COLO668 (cell line): ENCODE measurements at regions not wholly inside any gene's neighbourhood (a gene's known extent, or its start where the extent isn't known, plus 50 kb on each side); places are given as distances from the start of the nearest gene placed in this dataset.
A peak's percentile ranks its signal among the peaks of the same experiment; 100 is the strongest.
"Not testable (repeated sequence)": the region's sequence is repeated elsewhere in the genome, so short reads cannot be mapped to it uniquely, and the experiment has no call there.

Experiments used
- DNase-seq: peaks from one replicate; lab custom pipeline; 2025; ENCODE audit not compliant: unreplicated experiment; lab: John Stamatoyannopoulos, UW

GRCh38 chr22:48075604-48076003, 1313.2 kb downstream of the TBC1D22A start:
- DNase-seq = no peak

GRCh38 chr22:48072777-48073176, 1310.3 kb downstream of the TBC1D22A start:
- no peak for DNase-seq

DNA sequence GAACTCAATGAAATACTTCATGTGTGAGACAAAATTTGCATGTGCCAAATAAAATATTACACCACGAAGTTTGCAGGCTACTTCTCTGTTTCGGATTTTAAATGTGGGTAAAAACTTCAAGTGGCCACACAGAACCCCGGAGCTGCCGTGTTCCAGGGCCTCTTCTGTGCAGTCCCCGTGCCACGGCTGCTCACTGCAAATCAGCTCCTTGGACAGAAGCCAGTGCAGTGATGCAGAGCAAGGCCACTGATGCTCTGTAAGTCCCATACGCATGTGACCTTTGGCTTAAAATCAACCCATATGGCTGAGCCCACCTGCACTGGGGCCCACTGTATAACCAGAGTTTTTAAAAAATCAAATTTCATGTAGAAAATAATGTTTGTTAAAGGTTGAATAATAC, 1309.4 kb downstream of the TBC1D22A start:
- peak; percentile 42 for DNase-seq

GRCh38 chr22:48071305-48071704, 1308.9 kb downstream of the TBC1D22A start:
- no peak for DNase-seq

DNA sequence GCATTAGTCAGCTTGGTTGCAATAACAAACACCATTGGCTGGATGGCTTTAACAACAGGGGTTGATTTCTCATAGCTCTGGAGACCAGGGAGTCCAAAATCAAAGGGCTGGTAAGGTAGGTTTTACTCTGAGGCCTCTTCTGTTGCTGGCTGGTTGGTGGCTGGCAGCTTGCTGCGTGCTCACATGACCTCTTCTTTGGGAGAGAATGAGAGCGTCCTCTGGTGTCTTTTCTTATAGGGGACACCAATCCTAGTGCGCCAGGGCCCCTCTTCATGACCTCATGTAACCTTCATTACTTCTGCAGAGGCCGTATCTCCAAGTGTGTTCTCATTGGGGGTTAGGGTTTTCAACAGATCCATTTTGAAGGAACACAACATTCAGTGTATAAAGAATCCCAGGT, 1308.3 kb downstream of the TBC1D22A start:
- no peak for DNase-seq

DNA sequence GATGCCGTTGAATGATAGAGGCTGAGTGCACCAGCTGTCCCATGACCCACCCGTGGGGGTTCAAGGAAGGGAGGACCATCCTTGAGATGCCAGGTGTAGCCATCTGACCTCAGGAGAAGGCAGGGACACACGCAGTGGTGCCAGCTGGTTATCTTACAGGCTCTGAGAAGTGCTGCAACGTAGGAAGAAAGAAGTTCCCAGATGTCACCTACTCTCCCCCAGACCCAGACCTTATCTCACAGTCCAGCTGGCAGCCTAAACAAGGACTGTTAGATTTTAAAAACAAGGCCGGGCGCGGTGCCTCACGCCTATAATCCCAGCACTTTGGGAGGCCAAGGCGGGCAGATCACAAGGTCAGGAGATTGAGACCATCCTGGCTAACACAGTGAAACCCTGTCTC, 1307.6 kb downstream of the TBC1D22A start:
- DNase-seq = no peak

- DNase-seq = no peak
Observed at GRCh38 chr22:48069256-48069655, 1306.8 kb downstream of the TBC1D22A start.

DNA sequence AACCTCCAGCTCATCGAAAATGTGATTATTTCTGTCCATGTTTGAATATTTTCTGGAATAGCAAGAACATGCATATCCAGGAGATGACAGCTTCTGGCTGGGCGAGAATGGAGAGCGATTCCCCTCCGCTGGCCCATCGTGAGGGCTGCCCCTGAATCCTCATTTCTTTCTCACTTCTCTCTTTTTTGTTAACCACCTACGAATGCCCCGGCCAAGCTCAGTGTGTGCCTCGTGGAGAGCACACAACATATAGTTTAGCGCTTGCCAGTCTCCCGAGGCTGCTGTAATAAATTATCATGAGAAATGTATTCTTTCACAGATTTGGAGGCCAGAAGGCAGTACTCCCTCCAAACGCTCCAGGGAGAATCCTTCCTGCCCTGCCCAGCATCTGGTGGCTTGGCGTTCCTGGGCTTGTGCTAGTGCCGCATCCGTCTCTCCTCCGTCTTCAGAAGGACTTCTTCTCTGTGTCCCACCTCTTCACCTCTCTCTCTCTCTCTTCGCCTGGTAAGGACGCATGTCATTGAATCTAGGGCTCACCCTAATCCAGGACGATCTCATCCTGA, 1306.0 kb downstream of the TBC1D22A start:
- DNase-seq = no peak

DNA sequence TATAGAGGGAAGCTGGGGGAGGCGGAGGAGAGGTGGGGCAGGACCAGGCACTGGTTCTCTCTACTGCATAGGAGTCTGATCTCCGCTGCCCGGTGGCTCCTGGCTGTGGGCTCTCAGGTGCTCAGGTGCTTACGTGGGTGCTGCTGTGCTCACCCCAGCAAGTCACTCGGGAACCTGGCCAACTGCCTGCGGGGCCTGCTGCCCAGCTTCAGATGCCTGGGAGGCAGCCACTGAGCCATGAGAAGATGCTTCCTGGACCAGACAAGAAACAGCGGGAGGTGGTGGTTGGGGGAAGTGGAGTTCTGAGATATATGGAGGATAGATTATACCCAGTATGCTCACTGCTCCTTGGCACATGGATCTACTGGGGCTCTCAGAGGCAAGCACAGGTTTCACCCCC, 1303.4 kb downstream of the TBC1D22A start:
- no peak for DNase-seq

DNA sequence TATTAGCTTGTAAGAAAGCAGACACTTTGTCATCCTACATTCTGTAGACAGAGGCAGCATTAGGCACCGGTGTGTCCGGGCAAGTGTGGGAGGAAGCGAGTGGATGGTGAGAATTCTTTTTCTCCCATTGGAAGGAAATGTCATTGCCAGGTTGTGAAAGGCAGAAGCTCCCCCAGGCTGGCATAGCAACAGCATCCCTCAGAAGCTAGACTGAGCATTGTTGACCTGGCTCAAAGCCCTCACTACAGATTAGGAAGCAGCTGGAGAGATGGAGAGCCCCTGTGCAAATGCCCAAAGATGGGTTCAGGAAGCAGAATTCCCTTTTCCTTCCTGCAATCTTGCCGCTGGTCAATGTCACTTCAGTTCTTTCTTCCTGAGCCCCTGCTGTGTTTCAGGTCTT, 1299.3 kb downstream of the TBC1D22A start:
- DNase-seq = no peak

GRCh38 chr22:48060266-48060665, 1297.8 kb downstream of the TBC1D22A start:
- DNase-seq = no peak

DNA sequence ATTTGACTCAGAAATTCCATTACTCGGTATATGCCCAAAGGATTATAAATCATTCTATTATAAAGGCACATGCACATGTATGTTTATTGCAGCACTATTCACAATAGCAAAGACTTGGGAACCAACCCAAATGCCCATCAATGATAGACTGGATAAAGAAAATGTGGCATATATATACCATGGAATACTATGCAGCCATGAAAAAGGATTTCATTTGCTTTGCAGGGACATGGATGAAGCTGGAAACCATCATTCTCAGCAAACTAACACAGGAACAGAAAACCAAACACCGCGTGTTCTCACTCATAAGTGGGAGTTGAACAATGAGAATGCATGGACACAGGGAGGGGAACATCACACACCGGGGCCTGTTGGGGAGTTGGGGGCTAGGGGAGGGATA, 1297.1 kb downstream of the TBC1D22A start:
- not testable (repeated sequence) for DNase-seq

DNA sequence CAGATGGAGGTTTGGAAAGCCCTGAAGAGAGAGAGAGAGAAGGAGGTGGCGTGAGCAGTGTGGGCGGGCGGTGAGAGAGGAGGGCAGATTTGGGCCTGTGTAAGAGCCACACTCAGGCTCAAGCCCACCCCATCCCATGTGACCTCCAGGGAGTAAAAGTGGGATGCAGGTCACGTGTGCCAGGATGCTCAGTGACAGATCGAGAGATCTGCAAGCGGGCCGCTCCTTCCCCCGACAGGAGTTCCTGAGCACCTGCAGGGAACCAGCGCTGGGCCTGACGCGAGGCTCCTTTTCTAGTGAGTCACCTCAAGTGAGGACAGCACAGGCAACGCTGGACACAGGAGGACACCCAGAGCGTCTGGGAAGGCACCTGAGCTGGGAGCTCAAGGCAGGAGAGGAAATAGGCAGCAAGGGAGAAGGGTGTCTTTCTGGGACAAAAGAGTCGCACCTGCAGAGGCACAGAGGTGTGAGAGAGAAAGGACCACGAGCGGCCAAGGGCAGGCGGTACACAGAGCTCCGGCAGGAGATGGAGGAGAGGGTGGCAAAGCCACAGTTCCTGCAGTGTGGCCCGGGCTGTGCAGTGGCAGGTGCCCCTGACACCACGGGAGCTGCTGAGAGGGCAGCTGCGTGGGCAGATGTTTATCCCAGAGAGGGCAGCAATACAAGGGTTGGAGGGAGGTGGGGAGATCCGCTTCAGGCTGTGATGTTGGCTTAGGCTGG, 1294.8 kb downstream of the TBC1D22A start:
- DNase-seq = no peak

DNA sequence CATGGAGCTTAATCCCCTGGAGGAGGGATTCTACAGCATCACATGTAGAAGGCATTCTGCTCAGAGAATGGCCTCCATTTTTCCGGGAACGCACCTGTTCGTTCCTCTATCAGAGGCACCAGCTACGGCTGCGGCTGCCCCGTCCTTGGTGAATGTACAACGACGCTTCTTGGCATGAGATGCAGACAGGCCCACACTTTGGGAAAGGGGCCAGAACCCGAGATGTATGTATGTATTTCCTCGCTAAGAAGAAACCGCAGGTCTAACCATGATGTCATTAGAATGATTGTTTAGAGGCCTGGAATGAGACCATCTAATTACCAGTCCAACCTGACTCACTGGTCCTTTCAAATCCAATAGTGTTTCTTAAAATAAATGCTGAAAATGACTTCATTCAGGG, 1293.4 kb downstream of the TBC1D22A start:
- DNase-seq = no peak

GRCh38 chr22:48055185-48055584, 1292.7 kb downstream of the TBC1D22A start:
- DNase-seq = no peak

GRCh38 chr22:48054596-48054995, 1292.1 kb downstream of the TBC1D22A start:
- no peak for DNase-seq

DNA sequence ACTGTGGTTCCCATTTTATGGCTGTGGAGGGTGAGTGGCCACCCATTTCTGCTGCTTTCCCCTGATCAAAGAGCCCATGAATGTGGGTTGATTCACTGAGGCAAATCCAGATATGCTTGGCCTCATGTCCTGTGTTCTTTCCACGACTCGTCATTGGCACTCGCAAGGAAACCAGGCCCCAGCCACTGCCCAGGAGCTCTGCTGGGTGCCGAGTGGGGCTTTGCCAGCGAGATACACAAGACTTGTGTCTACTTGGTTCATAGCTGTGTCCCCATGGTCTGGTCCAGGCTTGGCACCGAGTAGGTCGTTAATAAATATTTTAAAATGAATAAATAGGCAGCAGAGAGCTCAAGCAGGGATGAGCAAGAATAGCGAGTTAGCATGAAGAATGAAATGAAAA, 1291.5 kb downstream of the TBC1D22A start:
- DNase-seq = no peak

- DNase-seq = no peak
Observed at GRCh38 chr22:48053486-48053885, 1291.0 kb downstream of the TBC1D22A start.

- DNase-seq = no peak
Observed at GRCh38 chr22:48052621-48052890, 1290.1 kb downstream of the TBC1D22A start.

DNA sequence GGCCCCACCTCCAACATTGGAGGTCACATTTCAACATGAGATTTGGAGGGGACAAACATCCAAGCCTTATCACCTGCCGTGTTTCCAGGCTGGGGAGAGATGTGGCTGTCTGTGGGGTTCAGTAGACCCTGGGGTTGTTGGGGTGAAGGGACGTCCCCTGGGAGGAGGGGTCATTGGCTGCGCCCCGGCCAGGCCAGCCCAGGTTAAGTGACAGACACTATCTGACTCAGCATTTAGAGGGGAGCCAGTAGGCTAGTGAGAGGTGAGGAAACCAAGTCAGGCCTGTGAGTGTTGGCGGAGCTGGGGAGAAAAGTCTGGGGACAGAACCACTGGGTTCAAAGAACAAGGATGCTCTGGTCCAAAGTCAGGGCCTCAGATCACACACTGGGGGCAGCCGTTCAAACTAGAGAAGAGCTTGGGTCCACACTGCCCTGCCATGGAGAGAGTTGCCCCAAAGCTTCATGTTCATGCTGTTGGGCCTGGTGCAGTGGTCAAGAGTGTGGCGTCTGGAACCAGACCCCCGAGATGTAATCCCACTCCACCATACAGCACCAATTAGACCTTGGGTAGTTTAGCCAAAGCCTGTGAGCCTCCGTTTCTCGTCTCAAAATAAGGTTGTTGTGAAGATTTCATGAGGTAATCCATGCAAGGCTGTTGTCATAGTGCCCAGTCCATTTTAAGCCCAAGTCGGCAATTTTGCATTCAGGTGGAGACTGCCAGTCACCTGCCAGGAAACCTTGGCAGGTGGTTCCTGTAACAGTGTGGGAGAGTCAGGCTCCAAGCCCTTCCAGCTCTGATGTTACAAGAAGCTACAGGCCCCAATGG, 1289.6 kb downstream of the TBC1D22A start:
- peak; percentile 34 for DNase-seq

- no peak for DNase-seq
Observed at GRCh38 chr22:48050836-48051235, 1288.4 kb downstream of the TBC1D22A start.

DNA sequence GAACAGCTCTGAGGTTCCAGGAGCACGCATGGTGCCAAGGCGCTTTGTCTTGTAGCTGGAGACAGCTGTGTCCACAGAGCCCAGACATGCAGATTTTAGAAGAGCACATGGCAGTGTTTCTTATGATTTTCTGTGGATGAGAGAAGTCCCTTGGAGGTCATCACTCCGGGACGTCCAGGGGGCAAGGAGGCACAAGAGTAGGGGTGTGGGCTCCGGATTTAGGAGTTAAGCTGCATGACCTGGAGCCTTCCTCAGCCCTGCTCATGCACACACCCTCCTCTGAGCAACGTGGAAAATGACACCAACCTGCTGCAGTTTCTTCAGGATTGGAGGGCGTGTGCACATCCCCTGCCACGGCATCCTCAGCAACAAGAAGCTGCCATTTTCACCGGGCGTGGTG, 1286.7 kb downstream of the TBC1D22A start:
- no peak for DNase-seq
